Globus pallidus (tissue), 1 donor: ENCODE measurements at regions not wholly inside any gene's neighbourhood (a gene's known extent, or its start where the extent isn't known, plus 50 kb on each side); places are given as distances from the start of the nearest gene placed in this dataset.
A peak's percentile ranks its signal among the peaks of the same experiment; 100 is the strongest.
"Not testable (repeated sequence)": the region's sequence is repeated elsewhere in the genome, so short reads cannot be mapped to it uniquely, and the experiment has no call there.

Experiments
- DNase-seq: peaks from one replicate; pipeline ENCODE4 v3.0.0-alpha.2; 2015; ENCODE audit warnings: low spot score

- DNase-seq: no peak
Measured at GRCh38 chr4:89496851-89497250, 189.3 kb upstream of the GPRIN3 start.

GRCh38 chr4:89493367-89493766 lies 185.8 kb upstream of the GPRIN3 start:
- no peak for DNase-seq

GRCh38 chr4:89492581-89493071 lies 185.0 kb upstream of the GPRIN3 start:
- no peak for DNase-seq

GRCh38 chr4:89491761-89492160 lies 184.2 kb upstream of the GPRIN3 start:
- DNase-seq: no peak

GRCh38 chr4:89489921-89490431 lies 182.4 kb upstream of the GPRIN3 start:
- not testable (repeated sequence) for DNase-seq

- DNase-seq: no peak
Measured at GRCh38 chr4:89489338-89489771, 181.8 kb upstream of the GPRIN3 start.

- DNase-seq: no peak
Measured at GRCh38 chr4:89488736-89489135, 181.1 kb upstream of the GPRIN3 start.

GRCh38 chr4:89486673-89487072 lies 179.1 kb upstream of the GPRIN3 start:
- no peak for DNase-seq

GRCh38 chr4:89486042-89486441 lies 178.4 kb upstream of the GPRIN3 start:
- DNase-seq: no peak

GRCh38 chr4:89483833-89484232 lies 176.2 kb upstream of the GPRIN3 start:
- no peak for DNase-seq

- no peak for DNase-seq
Measured at GRCh38 chr4:89482926-89483595, 175.5 kb upstream of the GPRIN3 start.

- DNase-seq: peak; percentile 20
Measured at GRCh38 chr4:89482251-89482650, 174.7 kb upstream of the GPRIN3 start.

- peak; percentile 3 for DNase-seq
Measured at GRCh38 chr4:89469930-89470375, 162.4 kb upstream of the GPRIN3 start.

- DNase-seq: no peak
Measured at GRCh38 chr4:89469516-89469915, 161.9 kb upstream of the GPRIN3 start.

GRCh38 chr4:89468602-89469001 lies 161.0 kb upstream of the GPRIN3 start:
- no peak for DNase-seq

- no peak for DNase-seq
Measured at GRCh38 chr4:89463341-89463740, 155.7 kb upstream of the GPRIN3 start.

- DNase-seq: no peak
Measured at GRCh38 chr4:89447543-89447942, 139.9 kb upstream of the GPRIN3 start.

GRCh38 chr4:89446193-89446592 lies 138.6 kb upstream of the GPRIN3 start:
- DNase-seq: no peak

GRCh38 chr4:89439533-89439932 lies 131.9 kb upstream of the GPRIN3 start:
- no peak for DNase-seq

- peak; percentile 20 for DNase-seq
Measured at GRCh38 chr4:89438102-89438831, 130.7 kb upstream of the GPRIN3 start.

GRCh38 chr4:89434364-89434988 lies 126.9 kb upstream of the GPRIN3 start:
- DNase-seq: peak; percentile 53

- DNase-seq: no peak
Measured at GRCh38 chr4:89427782-89428181, 120.2 kb upstream of the GPRIN3 start.

GRCh38 chr4:89425023-89425422 lies 117.4 kb upstream of the GPRIN3 start:
- DNase-seq: no peak
